Fibroblast of skin of abdomen (primary cell): ENCODE measurements at regions not wholly inside any gene's neighbourhood (a gene's known extent, or its start where the extent isn't known, plus 50 kb on each side); places are given as distances from the start of the nearest gene placed in this dataset.
"Not testable (repeated sequence)": the region's sequence is repeated elsewhere in the genome, so short reads cannot be mapped to it uniquely, and the experiment has no call there.

ENCODE experiments used
- DNase-seq: peaks from one replicate; pipeline ENCODE4 v3.0.0-alpha.2; 2013

DNA sequence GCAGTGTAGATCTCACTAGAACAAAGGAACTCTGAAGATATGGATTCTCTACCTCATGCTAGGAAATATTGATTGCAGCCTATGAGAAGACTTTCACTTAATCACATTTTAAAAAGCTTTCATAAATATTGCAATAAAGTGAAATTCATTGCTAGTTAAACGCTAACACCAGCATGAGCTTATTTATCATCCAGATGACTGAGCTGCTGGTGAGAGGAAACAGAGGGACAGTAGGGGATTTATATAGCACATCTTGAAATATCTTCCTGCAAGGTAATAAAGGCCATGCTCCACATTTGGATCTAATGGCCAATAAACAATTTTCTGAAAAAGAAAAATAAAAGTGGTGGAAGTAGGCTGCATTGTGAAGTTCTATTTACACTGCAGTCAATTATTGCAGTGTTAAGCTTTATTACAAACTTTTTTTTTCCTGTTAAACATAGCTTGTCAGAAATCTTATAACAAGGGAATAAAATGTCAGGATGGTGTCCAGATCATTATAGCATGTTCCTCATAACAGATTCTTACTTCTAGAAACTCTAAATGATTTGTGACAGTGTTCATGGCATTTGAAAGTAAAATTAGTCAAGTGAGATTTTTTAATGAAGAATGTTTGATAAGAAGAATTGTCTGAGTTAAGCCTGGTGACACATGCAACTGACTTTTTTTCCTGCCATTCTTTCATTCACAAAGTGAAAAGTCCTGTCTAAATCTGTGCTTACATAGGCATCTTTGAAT lies 342.6 kb downstream of the DMAC1 start:
- no peak for DNase-seq

GRCh38 chr9:7456377-7456776 lies 343.2 kb downstream of the DMAC1 start:
- no peak for DNase-seq

DNA sequence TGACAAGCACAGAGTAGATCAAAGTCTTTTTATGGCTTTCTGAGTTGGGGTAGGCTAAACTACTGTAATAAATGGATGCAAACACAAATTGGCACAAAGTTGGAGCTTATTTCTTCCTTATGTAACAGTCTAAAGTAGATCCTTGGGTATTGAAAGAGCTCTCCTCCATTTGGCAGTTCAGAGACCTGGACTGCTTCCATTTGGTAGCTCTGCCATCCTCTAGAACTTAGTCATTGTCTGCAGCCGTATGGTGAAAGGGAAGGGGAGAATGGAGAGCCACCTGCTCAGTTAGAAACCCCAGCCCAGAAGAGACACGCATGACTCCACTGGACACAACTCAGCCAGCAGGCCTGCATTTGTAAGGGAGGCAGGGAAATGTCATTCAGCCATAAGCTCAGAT lies 345.0 kb downstream of the DMAC1 start:
- DNase-seq = no peak

- peak; percentile 78 for DNase-seq
These were observed 347.2 kb downstream of the DMAC1 start for GRCh38 chr9:7452378-7452777.

DNA sequence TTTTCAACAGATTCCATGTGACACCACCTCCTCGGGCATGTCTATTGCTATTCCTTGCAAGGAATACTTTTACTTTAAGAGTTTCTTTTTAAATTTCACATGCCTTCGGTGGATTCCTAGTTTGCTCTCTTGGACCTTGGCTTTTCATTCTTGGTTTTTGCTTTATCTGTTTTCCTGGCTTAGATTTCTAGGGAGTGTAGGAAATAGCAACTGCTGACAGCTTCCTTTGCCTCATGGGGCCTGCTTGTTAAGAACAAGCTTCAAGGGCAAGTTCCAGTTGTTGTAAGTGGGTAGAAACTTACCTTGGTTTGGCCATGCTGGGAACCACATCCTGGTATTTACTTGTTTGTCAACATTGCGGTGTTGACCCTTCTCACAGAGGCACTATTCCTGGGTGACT lies 348.5 kb downstream of the DMAC1 start:
- no peak for DNase-seq

DNA sequence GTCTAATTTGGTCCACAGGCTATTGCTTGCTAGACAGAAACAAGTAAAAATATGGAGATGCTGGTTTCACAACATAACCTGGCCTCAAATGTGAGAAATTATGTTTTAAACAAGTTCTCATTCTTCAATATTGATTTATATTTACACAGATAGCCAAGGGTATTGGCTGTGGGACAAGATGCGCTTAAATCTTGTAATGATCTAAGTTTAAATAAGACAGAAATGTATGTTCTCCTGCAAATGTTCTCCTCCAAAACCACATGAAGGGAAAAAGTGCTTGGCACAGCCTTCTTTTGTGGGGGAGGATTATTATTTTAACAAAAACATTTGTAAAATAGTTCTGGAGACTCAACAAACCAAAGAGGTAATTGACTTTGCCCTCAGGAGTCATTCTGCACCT lies 356.0 kb downstream of the DMAC1 start:
- DNase-seq = peak; percentile 17

DNA sequence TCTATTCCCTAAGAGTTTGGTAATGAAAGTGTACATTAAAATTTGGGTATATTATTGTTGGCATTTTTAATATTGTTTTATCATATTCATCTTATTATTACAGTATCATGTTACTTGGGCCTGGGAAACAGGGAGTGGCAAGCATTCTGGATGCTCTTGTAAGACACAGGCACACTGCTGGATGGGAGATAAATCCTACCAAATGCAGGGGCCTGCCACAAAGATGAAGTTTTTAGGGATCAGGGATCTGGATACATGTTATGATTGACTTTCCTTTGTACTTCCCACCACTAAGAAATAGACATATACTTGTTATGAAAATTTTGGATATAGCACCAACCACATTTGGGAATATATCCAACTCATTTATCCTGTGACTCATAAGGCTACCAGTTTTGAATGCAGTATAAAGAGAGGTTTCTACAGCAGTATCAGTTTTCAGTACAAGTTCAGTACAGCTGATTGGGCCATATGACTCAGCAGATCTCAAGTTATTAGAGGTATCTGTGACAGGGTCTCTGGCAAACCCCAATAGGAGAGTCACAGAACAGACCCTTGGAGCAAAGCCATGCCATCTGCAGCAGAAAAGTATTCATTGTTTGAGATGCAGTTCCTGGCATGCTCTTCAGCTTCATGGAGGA lies 360.1 kb downstream of the DMAC1 start:
- peak; percentile 60 for DNase-seq

DNA sequence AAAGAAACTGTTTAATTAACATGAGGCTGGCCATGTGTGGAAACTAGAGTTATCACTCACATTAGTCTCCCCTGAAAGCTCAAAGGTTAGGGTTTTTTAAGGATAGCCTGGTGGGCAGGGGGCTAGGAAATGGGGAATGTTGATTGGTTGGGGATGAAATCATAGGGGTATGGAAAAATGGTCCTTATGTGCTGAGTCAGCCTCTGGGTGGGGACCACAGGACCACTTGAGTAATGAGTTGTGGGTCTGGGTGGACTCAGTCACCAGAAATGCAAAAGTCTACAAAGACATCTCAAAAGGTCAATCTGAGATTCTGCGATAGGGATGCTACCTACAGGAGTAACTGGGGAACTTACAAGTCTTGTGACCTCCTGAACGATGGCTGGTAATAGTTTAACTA lies 362.8 kb downstream of the DMAC1 start:
- no peak for DNase-seq

DNA sequence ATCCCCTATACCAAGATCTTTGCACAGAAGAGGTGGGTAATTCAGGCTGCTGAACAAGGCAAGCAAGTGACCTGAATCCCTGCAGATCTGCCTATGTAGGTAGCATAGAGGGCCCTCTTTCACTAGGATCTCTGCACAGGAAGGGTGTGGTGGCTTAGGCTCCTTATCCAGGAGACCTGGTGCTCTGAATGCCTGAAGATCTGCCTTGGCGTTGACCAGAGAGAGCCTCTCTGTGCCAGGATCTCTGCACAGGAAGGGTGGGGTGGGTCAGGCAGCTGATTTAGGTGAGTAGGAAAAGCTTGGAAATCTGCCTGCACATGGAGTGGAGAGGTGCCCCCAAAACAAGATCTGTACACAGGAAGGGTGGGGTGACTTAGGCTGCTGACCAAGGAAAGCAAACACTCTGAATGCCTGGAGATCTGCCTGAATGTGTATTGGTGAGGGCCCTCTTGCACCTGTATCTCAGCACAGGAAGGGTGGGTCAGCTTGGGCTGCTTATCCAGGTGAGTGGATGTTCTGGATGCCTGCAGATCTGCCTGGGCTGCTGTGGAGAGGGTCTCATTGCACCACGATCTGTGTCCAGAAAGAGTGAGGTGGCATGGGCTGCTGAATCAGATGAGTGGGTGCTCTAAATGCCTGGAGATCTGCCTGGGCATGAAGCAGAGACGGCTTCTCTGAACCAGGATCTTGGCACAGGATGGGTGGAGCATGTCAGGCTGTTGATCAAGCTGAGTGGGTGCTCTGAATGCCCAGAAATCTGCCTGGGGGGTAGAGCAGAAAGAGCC lies 365.9 kb downstream of the DMAC1 start:
- DNase-seq = no peak

DNA sequence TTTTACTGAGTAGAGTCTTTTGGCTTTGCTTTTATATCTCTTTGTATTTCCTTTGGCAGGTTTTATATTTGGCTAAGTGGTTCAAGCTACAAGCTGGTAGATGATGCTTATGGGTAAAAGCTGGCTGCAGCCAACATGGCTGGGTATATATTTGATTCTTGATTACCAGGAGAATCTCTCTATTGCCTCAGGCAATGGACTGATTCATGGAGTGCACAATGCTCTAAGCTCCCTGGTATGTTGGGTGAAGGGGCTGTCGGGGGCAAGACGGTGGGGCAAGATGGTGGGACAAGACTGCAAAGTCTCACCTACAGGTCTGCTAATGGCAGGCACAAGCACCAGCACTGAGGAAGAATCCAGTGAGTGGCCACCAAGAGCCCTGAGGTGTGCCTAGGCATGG lies 366.6 kb downstream of the DMAC1 start:
- no peak for DNase-seq

- not testable (repeated sequence) for DNase-seq
These were observed 382.2 kb downstream of the DMAC1 start for GRCh38 chr9:7417397-7417796.

- no peak for DNase-seq
These were observed 383.7 kb downstream of the DMAC1 start for GRCh38 chr9:7415836-7416235.

- no peak for DNase-seq
These were observed 390.7 kb downstream of the DMAC1 start for GRCh38 chr9:7408845-7409244.

DNA sequence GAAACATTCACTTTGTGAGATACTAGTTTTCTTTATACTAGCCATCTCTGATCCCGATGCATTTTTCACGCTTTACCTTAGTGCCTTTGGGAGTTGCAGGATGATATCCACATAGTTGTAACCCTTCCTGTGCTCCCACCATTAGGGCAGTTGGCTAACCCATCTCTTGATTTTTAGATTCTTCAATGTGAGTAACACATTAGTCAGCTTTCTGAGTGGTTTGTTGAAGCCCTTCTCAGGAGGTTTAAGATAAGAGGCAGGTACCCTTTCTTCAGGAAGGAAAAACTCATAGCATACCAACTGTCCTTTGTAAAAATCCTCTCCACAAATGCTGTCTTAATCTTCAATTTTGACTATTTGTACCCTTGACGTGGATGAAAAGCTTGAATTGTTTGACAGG lies 392.3 kb downstream of the DMAC1 start:
- DNase-seq = no peak

DNA sequence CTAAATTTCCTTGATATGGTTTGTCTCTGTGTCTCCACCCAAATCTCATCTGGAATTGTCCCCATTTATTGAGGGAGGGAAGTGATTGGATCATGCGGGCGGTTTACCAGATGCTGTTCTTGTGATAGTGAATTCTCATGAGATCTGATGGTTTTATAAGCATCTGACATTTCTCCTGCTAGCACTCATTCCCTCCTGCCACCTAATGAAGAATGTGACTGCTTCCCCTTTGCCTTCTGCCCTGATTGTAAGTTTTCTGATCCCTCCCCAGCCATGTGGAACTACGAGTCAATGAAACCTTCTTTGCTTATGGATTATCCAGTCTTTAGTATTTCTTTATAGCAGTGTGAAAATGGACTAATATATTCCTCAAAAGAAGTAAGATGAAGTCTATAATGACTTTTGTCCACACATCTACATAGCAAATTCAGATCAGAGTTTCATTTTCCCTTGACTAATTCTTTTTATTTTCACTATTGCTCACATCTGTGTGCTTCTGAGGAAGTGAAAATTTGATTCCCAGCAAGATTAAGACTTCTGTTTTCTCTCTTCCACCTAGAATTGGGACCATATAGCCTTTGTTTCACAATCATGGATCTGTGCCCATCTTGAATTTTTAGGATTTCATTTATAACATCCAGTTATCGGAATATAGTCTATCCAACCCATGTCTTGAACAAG lies 393.5 kb downstream of the DMAC1 start:
- no peak for DNase-seq

DNA sequence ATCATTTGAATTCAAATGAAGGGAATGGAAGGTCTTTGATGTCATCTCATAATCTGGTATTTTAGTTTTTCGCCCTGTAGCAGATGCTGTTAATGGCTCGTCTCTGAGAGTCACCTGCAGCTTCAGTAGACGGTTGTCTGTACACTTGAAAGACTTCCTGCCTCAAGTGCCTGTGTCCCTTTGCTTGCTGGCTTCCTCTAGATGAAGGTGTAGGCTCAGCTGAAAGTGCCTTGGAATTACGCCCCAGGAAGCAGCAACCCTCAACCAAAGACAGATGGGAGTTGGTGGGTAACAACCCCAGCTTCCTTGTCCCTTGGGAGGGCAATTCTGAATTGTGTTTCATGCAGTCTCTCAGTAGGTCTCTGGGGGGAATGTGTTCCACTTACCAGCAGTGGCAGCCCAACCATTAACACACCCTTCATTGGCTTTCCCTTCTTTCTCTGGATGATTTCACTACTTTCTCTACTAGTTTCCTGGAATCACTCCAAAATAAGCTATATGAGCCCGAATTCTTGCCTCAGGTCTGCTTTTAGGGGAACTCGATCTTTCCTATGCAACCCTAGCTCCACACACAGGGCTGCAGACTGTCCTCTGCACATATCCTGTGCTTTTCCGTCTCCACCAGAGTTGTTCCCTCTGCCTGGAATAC lies 395.6 kb downstream of the DMAC1 start:
- DNase-seq = no peak

DNA sequence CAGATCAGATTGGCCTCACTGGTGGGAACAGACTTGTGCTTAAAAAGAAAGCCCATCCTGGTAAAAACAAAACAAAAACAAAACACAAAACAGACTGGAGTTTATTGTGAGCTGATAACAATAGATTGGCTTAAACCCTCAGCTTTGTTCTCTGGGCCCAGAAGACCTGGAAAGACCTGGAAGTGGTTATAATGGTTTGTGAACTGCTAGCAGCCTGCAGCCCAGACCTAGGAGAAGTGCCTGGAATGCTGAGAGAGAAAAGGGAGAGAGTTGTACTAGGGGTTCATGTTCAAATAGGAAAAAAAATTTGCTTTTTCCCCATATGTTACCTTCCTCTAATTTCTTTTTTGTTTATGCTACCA lies 396.6 kb downstream of the DMAC1 start:
- DNase-seq = no peak

DNA sequence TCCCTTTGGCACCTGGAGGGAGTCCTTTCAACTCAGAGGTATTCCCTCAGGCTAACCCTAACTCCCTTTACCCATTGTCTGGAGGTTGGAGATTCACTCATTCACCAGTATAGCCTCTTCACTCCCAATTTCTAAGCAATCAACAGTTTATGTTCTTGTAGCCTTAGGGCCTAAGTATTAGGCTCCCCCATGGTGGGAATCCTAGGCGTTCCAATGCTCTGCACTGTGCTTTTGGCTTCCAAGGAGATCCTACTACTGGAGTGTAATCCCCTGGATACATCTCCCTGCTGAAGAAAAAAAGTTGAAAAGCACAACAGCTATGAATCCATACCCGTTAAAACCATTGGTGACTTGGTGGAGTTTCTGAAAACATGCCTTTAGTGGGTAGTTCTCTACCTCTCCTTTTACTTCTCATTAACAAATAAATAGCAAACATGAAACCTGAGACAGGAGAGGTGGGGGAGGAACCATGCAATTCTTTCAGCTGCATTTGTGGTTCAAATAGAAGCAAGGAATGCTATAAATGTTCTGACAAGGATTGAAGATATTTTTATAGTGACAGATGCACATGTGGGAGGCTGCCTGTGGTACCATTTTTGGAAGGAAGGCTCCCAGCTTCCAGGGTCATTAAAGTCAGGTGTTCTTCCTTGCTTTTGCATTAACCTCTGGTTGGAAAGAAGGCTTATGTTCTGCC lies 397.1 kb downstream of the DMAC1 start:
- DNase-seq = peak; percentile 54

DNA sequence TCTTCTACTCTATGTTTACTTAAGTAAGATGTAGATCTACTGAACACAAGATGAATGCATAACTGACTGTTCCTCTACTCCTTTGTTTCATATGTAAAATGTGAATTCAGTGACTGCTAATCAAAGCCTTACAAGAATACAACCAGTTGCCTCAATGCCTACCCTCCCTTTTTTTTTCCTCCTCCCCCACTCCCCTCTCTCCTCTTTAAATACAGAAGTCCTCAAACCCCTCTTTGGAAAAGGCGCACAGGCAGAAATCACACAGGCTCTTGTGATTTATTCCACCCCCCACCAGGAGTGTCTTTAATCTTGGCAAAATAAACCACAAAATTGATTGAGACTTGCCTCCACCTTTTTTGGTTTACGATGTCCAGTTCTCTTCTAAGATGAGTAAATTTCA lies 398.5 kb downstream of the DMAC1 start:
- DNase-seq = no peak

DNA sequence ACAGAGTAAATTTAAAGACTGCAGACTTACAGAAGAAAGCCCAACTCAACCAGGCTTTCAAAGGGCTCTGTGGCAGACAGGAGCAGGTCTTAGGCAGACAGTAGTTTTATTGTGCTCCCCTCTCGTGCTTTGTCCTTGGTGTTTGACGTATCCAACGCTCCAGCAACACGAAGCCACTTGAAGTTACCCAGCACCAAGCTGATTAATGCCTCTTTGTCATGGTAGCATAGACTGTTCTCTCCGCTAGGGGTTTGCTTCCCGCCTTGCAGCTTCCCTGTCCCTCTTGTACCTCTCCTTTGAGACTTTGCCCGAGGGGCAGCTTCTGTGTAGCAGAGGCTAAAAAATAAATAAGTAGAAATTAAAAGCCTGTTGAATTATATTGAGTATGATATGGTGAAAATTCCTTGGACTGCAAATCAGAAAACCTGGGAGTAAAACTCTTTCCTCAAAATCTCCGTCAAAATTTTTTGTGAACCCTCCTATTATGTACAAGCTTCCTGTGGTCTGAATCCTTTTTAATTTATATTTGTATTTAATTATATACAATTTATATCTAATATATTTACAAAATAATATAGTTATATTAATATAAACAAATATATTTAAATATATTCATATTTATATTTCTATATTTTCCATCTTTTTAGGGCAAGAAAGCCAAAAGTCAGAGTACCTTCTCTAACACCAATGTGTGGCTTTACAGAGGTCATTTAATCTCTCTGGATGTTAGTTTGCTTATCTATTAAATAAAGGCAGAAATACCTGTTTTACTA lies 405.4 kb downstream of the DMAC1 start:
- DNase-seq = no peak

- no peak for DNase-seq
These were observed 407.4 kb downstream of the DMAC1 start for GRCh38 chr9:7392148-7392547.
